ENCODE measurements at regions not wholly inside any gene's neighbourhood (a gene's known extent, or its start where the extent isn't known, plus 50 kb on each side); places are given as distances from the start of the nearest gene placed in this dataset.

- DNase-seq (no peak), ATAC-seq (no peak)
- no peaks in the 10 kb centered on the region for H3K27me3 ChIP-seq
- no peak overlapping the region for H3K4me3 ChIP-seq
- TF ChIP-seq, protein P1, sequence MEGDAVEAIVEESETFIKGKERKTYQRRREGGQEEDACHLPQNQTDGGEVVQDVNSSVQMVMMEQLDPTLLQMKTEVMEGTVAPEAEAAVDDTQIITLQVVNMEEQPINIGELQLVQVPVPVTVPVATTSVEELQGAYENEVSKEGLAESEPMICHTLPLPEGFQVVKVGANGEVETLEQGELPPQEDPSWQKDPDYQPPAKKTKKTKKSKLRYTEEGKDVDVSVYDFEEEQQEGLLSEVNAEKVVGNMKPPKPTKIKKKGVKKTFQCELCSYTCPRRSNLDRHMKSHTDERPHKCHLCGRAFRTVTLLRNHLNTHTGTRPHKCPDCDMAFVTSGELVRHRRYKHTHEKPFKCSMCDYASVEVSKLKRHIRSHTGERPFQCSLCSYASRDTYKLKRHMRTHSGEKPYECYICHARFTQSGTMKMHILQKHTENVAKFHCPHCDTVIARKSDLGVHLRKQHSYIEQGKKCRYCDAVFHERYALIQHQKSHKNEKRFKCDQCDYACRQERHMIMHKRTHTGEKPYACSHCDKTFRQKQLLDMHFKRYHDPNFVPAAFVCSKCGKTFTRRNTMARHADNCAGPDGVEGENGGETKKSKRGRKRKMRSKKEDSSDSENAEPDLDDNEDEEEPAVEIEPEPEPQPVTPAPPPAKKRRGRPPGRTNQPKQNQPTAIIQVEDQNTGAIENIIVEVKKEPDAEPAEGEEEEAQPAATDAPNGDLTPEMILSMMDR (IDR thresholded peaks at IDR 0.05): no peak
- TF ChIP-seq POLR2A (IDR thresholded peaks at IDR 0.05): no peak
- H3K36me3 ChIP-seq: no peaks in the 10 kb centered on the region
- WGBS, 4 donors: 84 to 91% (median 85%) methylated on average over 4 of the region's 4 CpGs
- intact Hi-C loops (cut with DNase I): no loop called here
- H3K4me1 ChIP-seq: no peaks in the 10 kb centered on the region
- peaks cover 0 to 13% (median 0%) of the 10 kb centered on the region in 12 donors for H3K9me3 ChIP-seq
- no peak overlapping the region for H3K27ac ChIP-seq
Observed at GRCh38 chr18:51802569-51803428, 537.2 kb upstream of the DCC start.

DNA sequence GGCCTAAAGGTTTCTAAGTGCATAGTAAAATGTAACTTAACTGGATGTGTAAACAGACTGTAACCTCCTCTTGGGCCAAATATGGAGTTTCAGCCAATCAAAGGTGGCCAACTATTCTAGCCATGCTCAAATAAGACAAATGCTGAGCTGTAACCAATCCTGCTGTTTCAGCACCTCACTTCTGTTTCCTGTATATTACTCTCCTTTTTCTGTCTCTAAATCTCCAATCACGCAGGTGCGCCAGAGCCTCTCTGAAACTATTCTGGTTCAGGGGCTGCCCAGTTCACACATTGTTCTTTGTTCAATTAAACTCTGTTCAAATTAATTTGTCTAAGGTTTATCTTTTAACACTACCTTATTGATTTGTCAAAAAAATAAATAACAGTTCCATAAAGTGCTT, 532.7 kb upstream of the DCC start:
- H3K4me3 ChIP-seq: no peak overlapping the region
- DNase-seq (no peak), ATAC-seq (no peak)
- 75 to 97% (median 94%) methylated on average over 2 of the region's 2 CpGs for whole genome bisulfite sequencing, 4 donors
- intact Hi-C loops (cut with DNase I): no loop called here
- no peaks in the 10 kb centered on the region for H3K4me1 ChIP-seq
- no peaks in the 10 kb centered on the region for H3K9me3 ChIP-seq
- no peaks in the 10 kb centered on the region for H3K36me3 ChIP-seq
- no peaks in the 10 kb centered on the region for H3K27me3 ChIP-seq
- TF ChIP-seq, protein P1 (IDR thresholded peaks at IDR 0.05): no peak
- no peak for TF ChIP-seq POLR2A (IDR thresholded peaks at IDR 0.05)
- no peak overlapping the region for H3K27ac ChIP-seq

DNA sequence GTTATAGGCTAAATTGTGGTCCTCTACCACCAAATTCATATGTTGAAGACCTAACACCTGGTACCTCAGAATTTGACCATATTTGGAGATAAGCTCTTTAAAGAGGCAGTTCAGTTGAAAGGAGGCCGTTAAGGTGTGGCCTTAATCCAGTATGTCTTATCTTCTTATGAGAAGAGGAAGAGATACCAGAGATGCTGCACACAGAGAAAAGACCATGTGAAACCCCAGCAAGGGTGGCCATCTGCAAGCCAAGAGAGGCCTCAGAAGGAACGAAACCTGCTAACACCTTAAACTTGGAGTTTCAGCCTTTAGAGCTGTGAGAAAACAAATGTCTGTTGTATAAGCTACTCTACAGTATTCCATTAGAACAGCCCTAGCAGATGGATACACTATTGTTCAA, 528.1 kb upstream of the DCC start:
- Histone ChIP-seq H3K27me3 (no peaks in the 10 kb centered on the region), H3K36me3 (no peaks in the 10 kb centered on the region), H3K4me1 (no peaks in the 10 kb centered on the region), H3K9me3 (no peaks in the 10 kb centered on the region), H3K27ac (no peak overlapping the region), H3K4me3 (no peak overlapping the region)
- intact Hi-C loops (cut with DNase I): loop anchor here in 1 of 10 donors (10.0 kb wide), 1 partner anchor 1293 kb away; no protein-coding TSS in a partner anchor
- TF ChIP-seq, protein P1 (IDR thresholded peaks at IDR 0.05): no peak
- WGBS, 4 donors: 66 to 85% (median 75%) methylated on average over 2 of the region's 2 CpGs
- DNase-seq (no peak), ATAC-seq (no peak)

DNA sequence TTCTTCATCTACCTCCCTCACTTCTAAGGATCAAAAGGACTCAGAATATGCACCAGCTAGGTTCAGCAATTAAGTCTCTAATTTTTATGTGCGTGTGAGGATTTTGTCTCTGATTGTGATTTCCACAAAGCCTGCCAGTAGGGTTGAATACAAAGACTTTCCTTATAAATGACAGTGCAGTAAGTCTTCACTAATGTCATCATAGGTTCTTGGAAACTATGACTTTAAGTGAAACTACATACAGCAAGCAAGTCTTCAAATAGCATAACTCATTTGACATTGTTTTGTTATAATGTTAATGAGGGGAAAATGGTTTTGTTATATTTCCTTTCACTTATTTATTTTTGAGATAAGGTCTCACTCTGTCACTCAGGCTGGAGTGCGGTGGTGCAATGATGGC, 526.3 kb upstream of the DCC start:
- H3K36me3 ChIP-seq: no peaks in the 10 kb centered on the region
- H3K27ac ChIP-seq: no peak overlapping the region
- 75 to 88% (median 84%) methylated on average over 2 of the region's 2 CpGs for WGBS, 4 donors
- TF ChIP-seq POLR2A (IDR thresholded peaks at IDR 0.05): no peak
- TF ChIP-seq, protein P1 (IDR thresholded peaks at IDR 0.05): no peak
- DNase-seq (no peak), ATAC-seq (no peak)
- H3K4me3 ChIP-seq: no peak overlapping the region
- intact Hi-C loops (cut with DNase I): loop anchor here in 1 of 10 donors (10.0 kb wide), 1 partner anchor 1291 kb away; no protein-coding TSS in a partner anchor
- H3K27me3 ChIP-seq: no peaks in the 10 kb centered on the region
- H3K9me3 ChIP-seq: no peaks in the 10 kb centered on the region
- no peaks in the 10 kb centered on the region for H3K4me1 ChIP-seq

Measured in heart left ventricle (tissue), 16 donors.